CD14-positive monocyte (primary cell): ENCODE measurements at regions not wholly inside any gene's neighbourhood (a gene's known extent, or its start where the extent isn't known, plus 50 kb on each side); places are given as distances from the start of the nearest gene placed in this dataset.

ENCODE experiments used
- DNase-seq, 3 donors: peaks; one replicate each; pipeline ENCODE4 v3.0.0-alpha.2; 2011 to 2022
- H2AFZ ChIP-seq: 2 replicates; pipeline ENCODE4 v1.6.0; 2012; ENCODE audit warnings: mild to moderate bottlenecking, low read depth, low read length, inconsistent platforms; ENCODE audit not compliant: insufficient read depth, poor library complexity, severe bottlenecking
- H3K27ac ChIP-seq, 2 donors: 1 replicate in 1 of 2; 2 replicates in 1 of 2; pipeline ENCODE4 v1.5.1; 2012 to 2013; ENCODE audit warnings: low read length in 2 of 2, control low read depth in 1 of 2, inconsistent platforms in 1 of 2, low read depth in 1 of 2, mild to moderate bottlenecking in 1 of 2
- H3K27me3 ChIP-seq, 2 donors: one replicate each; pipeline versions ENCODE4 v1.6.0 to v1.6.1; 2011 to 2013; ENCODE audit warnings: low read length in 2 of 2; ENCODE audit not compliant: control insufficient read depth in 2 of 2, insufficient read depth in 2 of 2
- H3K36me3 ChIP-seq, 2 donors: replicated peaks in 1 of 2; 1 replicate in 1 of 2; 2 replicates in 1 of 2; pipeline versions ENCODE4 v1.5.1 to v1.6.1; 2012 to 2013; ENCODE audit warnings: low read length in 2 of 2, control low read depth in 1 of 2, inconsistent platforms in 1 of 2, mild to moderate bottlenecking in 1 of 2; ENCODE audit not compliant: insufficient read depth in 2 of 2, control insufficient read depth in 1 of 2
- H3K4me1 ChIP-seq, 2 donors: 1 replicate in 1 of 2; 2 replicates in 1 of 2; pipeline versions ENCODE4 v1.5.1 to v1.6.1; 2012 to 2013; ENCODE audit warnings: low read length in 2 of 2, control low read depth in 1 of 2, inconsistent platforms in 1 of 2, mild to moderate bottlenecking in 1 of 2, moderate library complexity in 1 of 2; ENCODE audit not compliant: insufficient read depth in 2 of 2, control insufficient read depth in 1 of 2
- H3K4me2 ChIP-seq: replicated peaks from 2 replicates; pipeline ENCODE3; 2012; ENCODE audit warnings: low read length, moderate library complexity, mild to moderate bottlenecking; ENCODE audit not compliant: poor library complexity, severe bottlenecking; ENCODE audit errors: extremely low read depth
- H3K4me3 ChIP-seq, 3 experiments: fragments of 200-600 bp in 1 of 3; sonication (generic) in 1 of 3; replicated peaks in 1 of 3; 1 replicate in 2 of 3; 2 replicates in 1 of 3; pipeline ENCODE4 v1.5.1; 2011 to 2013; ENCODE audit warnings: low read length in 3 of 3, mild to moderate bottlenecking in 3 of 3, control low read depth in 2 of 3, low read depth in 2 of 3, inconsistent platforms in 1 of 3, moderate library complexity in 1 of 3
- H3K79me2 ChIP-seq: 2 replicates; pipeline ENCODE4 v1.6.0; 2012; ENCODE audit warnings: mild to moderate bottlenecking, control low read depth, inconsistent platforms, low read length, moderate library complexity; ENCODE audit not compliant: insufficient read depth
- H3K9ac ChIP-seq: 2 replicates; pipeline ENCODE4 v1.6.0; 2017; ENCODE audit warnings: low read length, mild to moderate bottlenecking; ENCODE audit not compliant: insufficient read depth, poor library complexity, severe bottlenecking
- H3K9me3 ChIP-seq, 2 donors: replicated peaks in 1 of 2; 1 replicate in 1 of 2; 2 replicates in 1 of 2; pipeline versions ENCODE4 v1.5.1 to v1.6.1; 2012 to 2013; ENCODE audit warnings: low read length in 2 of 2, control low read depth in 1 of 2; ENCODE audit not compliant: control insufficient read depth in 1 of 2, insufficient read depth in 1 of 2
- H4K20me1 ChIP-seq: 2 replicates; pipeline ENCODE4 v1.6.0; 2012; ENCODE audit warnings: mild to moderate bottlenecking, low read length, control low read depth, moderate library complexity; ENCODE audit not compliant: insufficient read depth
- H3K27ac Mint-ChIP-seq, 7 donors: one replicate each; pipeline ENCODE4 v1.8.0; 2020; ENCODE audit warnings: mild to moderate bottlenecking in 7 of 7, mixed read lengths in 7 of 7, moderate library complexity in 6 of 7, inconsistent platforms in 2 of 7
- H3K27me3 Mint-ChIP-seq, 3 donors: one replicate each; pipeline ENCODE4 v1.8.0; 2021 to 2022; ENCODE audit warnings: low read depth in 3 of 3, mild to moderate bottlenecking in 3 of 3, mixed read lengths in 3 of 3, moderate library complexity in 3 of 3, inconsistent platforms in 1 of 3
- H3K36me3 Mint-ChIP-seq, 2 donors: one replicate each; pipeline ENCODE4 v1.8.0; 2020; ENCODE audit warnings: mixed read lengths in 2 of 2, inconsistent platforms in 1 of 2, mild to moderate bottlenecking in 1 of 2
- H3K4me1 Mint-ChIP-seq: one replicate; pipeline ENCODE4 v1.8.0; 2020; ENCODE audit warnings: mild to moderate bottlenecking, mixed read lengths
- H3K4me3 Mint-ChIP-seq, 2 donors: one replicate each; pipeline ENCODE4 v1.8.0; 2020; ENCODE audit warnings: mild to moderate bottlenecking in 2 of 2, mixed read lengths in 2 of 2, moderate library complexity in 1 of 2
- H3K9me3 Mint-ChIP-seq, 7 donors: one replicate each; pipeline ENCODE4 v1.8.0; 2020 to 2022; ENCODE audit warnings: mixed read lengths in 7 of 7, mild to moderate bottlenecking in 6 of 7, moderate library complexity in 6 of 7, inconsistent platforms in 2 of 7
- CTCF ChIP-seq: fragments of 200-600 bp; IDR thresholded peaks from one replicate; pipeline ENCODE4 v1.8.0; 2022; ENCODE audit warnings: antibody characterized with exemption, mild to moderate bottlenecking
- WGBS: methylation state at CpG from one replicate; pipeline ENCODE4 v1.1.5; 2013; ENCODE audit warnings: missing lambda C conversion rate; ENCODE audit not compliant: insufficient coverage; 5-methylcytosine and 5-hydroxymethylcytosine counted together
- intact Hi-C, 2 donors: fragments of 100-400 bp; cut with micrococcal nuclease; formaldehyde crosslinking; loops; one replicate each; pipeline versions ENCODE4 v1.15.0 to v1.15.1; 2023

- no peak for TF ChIP-seq CTCF
- DNase-seq, result no peak
- H3K4me1 Mint-ChIP-seq, result no peaks in the 10 kb centered on the region
- H3K9me3 Mint-ChIP-seq, result peaks cover 0 to 10% (median 0%) of the 10 kb centered on the region in 7 donors
- WGBS, result 83% methylated on average over 1 of the region's 4 CpGs
- Histone ChIP-seq H3K4me2 (no peak overlapping the region), H3K79me2 (no peaks in the 10 kb centered on the region), H4K20me1 (no peaks in the 10 kb centered on the region), H3K4me3 (no peak overlapping the region), H3K27ac (no peak overlapping the region), H3K9me3 (no peaks in the 10 kb centered on the region), H3K27me3 (no peaks in the 10 kb centered on the region), H3K36me3 (no peaks in the 10 kb centered on the region), H3K9ac (no peak overlapping the region), H3K4me1 (no peaks in the 10 kb centered on the region), H2AFZ (no peak overlapping the region)
- intact Hi-C loops, result no loop called here
- H3K27me3 Mint-ChIP-seq, result peaks cover 0 to 2% (median 0%) of the 10 kb centered on the region in 3 donors
- no peaks in the 10 kb centered on the region for H3K36me3 Mint-ChIP-seq
- no peak overlapping the region for H3K4me3 Mint-ChIP-seq
- no peak overlapping the region for H3K27ac Mint-ChIP-seq
Measured at GRCh38 chr16:54746596-54746995, 184.1 kb upstream of the IRX5 start.

GRCh38 chr16:54744998-54745397 is 185.7 kb upstream of the IRX5 start:
- no peak for DNase-seq

More at GRCh38 chr16:54744998-54745397, 185.7 kb upstream of the IRX5 start:
- WGBS, result no CpG with 5 or more reads among the region's 6 CpGs
- Histone ChIP-seq H3K27ac (no peak overlapping the region), H3K4me3 (no peak overlapping the region), H3K79me2 (no peaks in the 10 kb centered on the region), H3K9me3 (no peaks in the 10 kb centered on the region), H3K4me2 (no peak overlapping the region), H3K9ac (no peak overlapping the region), H3K27me3 (no peaks in the 10 kb centered on the region), H3K36me3 (no peaks in the 10 kb centered on the region), H4K20me1 (no peaks in the 10 kb centered on the region), H3K4me1 (no peaks in the 10 kb centered on the region), H2AFZ (no peak overlapping the region)
- H3K27ac Mint-ChIP-seq, result no peak overlapping the region
- no peak for TF ChIP-seq CTCF
- no peaks in the 10 kb centered on the region for H3K36me3 Mint-ChIP-seq
- H3K27me3 Mint-ChIP-seq, result peaks cover 0 to 2% (median 0%) of the 10 kb centered on the region in 3 donors
- H3K4me1 Mint-ChIP-seq, result no peaks in the 10 kb centered on the region
- H3K4me3 Mint-ChIP-seq, result no peak overlapping the region
- intact Hi-C loops, result no loop called here
- H3K9me3 Mint-ChIP-seq, result peaks cover 0 to 10% (median 3%) of the 10 kb centered on the region in 7 donors
